SK-N-MC (cell line): ENCODE measurements at regions not wholly inside any gene's neighbourhood (a gene's known extent, or its start where the extent isn't known, plus 50 kb on each side); places are given as distances from the start of the nearest gene placed in this dataset.
"Not testable (repeated sequence)": the region's sequence is repeated elsewhere in the genome, so short reads cannot be mapped to it uniquely, and the experiment has no call there.

Experiments used
- DNase-seq: peaks from one replicate; pipeline ENCODE4 v3.0.0-alpha.2; 2011; ENCODE audit warnings: low read depth, low spot score
- H3K27ac ChIP-seq: fragments of 200-600 bp; sonication (generic); 2 replicates; pipeline ENCODE4 v1.5.1; 2016; ENCODE audit warnings: mixed run types
- H3K36me3 ChIP-seq: fragments of 200-600 bp; sonication (generic); 2 replicates; pipeline ENCODE4 v1.6.1; 2017; ENCODE audit warnings: antibody characterized with exemption, low read length, mixed read lengths; ENCODE audit not compliant: insufficient read depth
- H3K4me3 ChIP-seq: fragments of 200-600 bp; sonication (generic); 2 replicates; pipeline ENCODE4 v1.5.1; 2016
- H3K9ac ChIP-seq: fragments of 200-600 bp; sonication (generic); 2 replicates; pipeline ENCODE4 v1.8.0; 2017; ENCODE audit warnings: mixed run types, mixed read lengths; ENCODE audit not compliant: insufficient read length
- H3K9me3 ChIP-seq: fragments of 200-600 bp; sonication (generic); 2 replicates; pipeline ENCODE4 v1.6.1; 2017; ENCODE audit warnings: low read depth, mild to moderate bottlenecking, antibody characterized with exemption, low read length, moderate library complexity, mixed read lengths
- EZH2 ChIP-seq: fragments of 200-600 bp; sonication (generic); IDR thresholded peaks from one replicate; pipeline ENCODE4 v1.6.1; 2017; ENCODE audit warnings: antibody characterized with exemption
- FOXP2 ChIP-seq: optimal IDR thresholded peaks from 2 replicates; pipeline ENCODE3; 2011; ENCODE audit warnings: mild to moderate bottlenecking, moderate library complexity; ENCODE audit not compliant: insufficient read depth; ENCODE audit errors: extremely low read length, control extremely low read depth
- POLR2AphosphoS5 ChIP-seq: IDR thresholded peaks from 2 replicates; pipeline ENCODE4 v1.6.1; 2012; ENCODE audit warnings: mild to moderate bottlenecking, low read depth, low read length, borderline replicate concordance

- TF ChIP-seq POLR2AphosphoS5, result no peak
- no peak for TF ChIP-seq FOXP2
- TF ChIP-seq EZH2, result no peak
- DNase-seq, result no peak
- Histone ChIP-seq H3K4me3 (peak overlapping the region; percentile 9; the same call in 1 of the 2 replicates), H3K27ac (peak overlapping the region; percentile 7; the same call in 1 of the 2 replicates), H3K36me3 (no peaks in the 10 kb centered on the region), H3K9me3 (no peaks in the 10 kb centered on the region), H3K9ac (no peak overlapping the region)
These were observed 289.7 kb downstream of the UBE3D start for GRCh38 chr6:82775981-82776380.

DNA sequence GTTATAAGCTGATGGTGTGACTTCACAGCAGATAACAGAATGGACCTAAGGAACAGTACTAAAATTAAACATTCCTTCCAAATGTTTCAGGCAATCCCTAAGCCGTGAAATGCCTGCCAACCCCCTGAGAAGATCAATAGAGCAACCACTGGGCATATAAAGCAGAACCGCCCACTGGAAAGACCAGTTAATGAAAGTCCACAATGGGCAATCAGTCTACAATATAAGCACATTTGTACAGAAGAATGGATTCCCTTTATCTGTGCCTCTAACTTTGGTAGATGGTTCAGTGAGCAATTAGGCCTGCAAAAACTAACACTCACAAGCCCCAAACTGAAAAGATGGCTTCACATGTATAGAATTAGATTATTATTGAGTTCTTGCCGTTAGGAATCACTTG lies 286.6 kb downstream of the UBE3D start:
- TF ChIP-seq FOXP2 (no peak), EZH2 (no peak), POLR2AphosphoS5 (no peak)
- H3K9me3 ChIP-seq, result no peaks in the 10 kb centered on the region
- DNase-seq, result no peak
- no peak overlapping the region for H3K27ac ChIP-seq
- no peaks in the 10 kb centered on the region for H3K36me3 ChIP-seq
- H3K4me3 ChIP-seq, result no peak overlapping the region
- H3K9ac ChIP-seq, result no peak overlapping the region

GRCh38 chr6:82780334-82780733 lies 285.3 kb downstream of the UBE3D start:
- TF ChIP-seq FOXP2, result no peak
- TF ChIP-seq POLR2AphosphoS5, result no peak
- no peak for TF ChIP-seq EZH2
- no peak overlapping the region for H3K4me3 ChIP-seq
- DNase-seq, result no peak
- H3K9me3 ChIP-seq, result no peaks in the 10 kb centered on the region
- H3K9ac ChIP-seq, result no peak overlapping the region
- no peaks in the 10 kb centered on the region for H3K36me3 ChIP-seq
- no peak overlapping the region for H3K27ac ChIP-seq

- no peak overlapping the region for H3K9ac ChIP-seq
- no peak for DNase-seq
- no peak for TF ChIP-seq FOXP2
- no peak for TF ChIP-seq EZH2
- TF ChIP-seq POLR2AphosphoS5, result no peak
- no peaks in the 10 kb centered on the region for H3K9me3 ChIP-seq
- no peaks in the 10 kb centered on the region for H3K36me3 ChIP-seq
- H3K27ac ChIP-seq, result no peak overlapping the region
- H3K4me3 ChIP-seq, result no peak overlapping the region
These were observed 283.9 kb downstream of the UBE3D start for GRCh38 chr6:82781620-82782204.

DNA sequence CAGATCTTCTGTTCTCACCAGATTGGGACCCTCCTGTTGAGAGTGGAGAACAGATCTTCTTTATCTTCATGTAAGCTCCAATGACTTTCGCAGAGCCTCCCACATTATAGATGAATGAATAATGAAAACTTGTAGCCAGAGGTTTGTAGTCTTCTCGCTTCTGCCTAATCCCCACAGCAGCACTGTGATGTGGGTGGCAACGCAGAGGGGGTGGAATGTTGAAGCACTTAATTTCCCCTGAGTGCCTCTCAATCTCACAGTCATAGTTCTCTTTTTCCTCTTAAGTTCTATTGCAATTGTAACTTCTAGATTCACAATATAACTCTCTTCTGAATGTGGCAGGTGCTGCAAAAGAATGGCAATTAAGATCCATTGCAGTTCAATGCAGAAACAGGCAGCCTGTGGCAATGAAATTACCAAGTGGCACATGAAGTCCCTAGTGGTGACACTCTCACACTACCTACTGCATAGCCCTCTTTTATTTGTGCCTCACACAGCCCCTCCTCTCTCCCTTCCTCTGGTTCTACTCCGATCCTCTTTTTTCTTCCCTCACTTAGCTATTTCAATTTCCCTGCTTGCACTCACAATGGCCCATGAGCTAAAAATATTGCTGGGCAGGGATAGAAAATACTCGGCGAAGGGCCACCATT lies 281.9 kb downstream of the UBE3D start:
- H3K36me3 ChIP-seq, result no peaks in the 10 kb centered on the region
- no peak overlapping the region for H3K4me3 ChIP-seq
- no peak for DNase-seq
- no peak for TF ChIP-seq FOXP2
- no peak overlapping the region for H3K27ac ChIP-seq
- H3K9ac ChIP-seq, result no peak overlapping the region
- H3K9me3 ChIP-seq, result no peaks in the 10 kb centered on the region

DNA sequence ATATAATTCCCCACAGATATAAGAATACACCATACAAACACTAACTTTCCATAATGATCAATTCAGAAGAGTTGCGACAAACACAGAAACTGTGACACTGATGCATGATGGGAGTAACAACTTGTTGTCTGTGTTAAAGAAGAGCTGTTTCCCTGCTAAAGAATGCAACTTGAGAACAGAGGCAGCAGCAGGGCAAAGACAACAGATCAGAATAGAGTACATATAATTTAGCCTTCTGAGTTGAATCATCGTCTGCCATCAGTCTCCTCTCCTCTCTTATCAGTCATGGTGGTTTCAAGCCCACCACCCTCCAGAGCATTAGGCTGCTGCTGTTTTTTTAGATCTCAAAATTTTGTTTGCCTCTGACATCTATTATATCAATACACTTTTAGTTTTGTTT lies 280.4 kb downstream of the UBE3D start:
- no peaks in the 10 kb centered on the region for H3K36me3 ChIP-seq
- TF ChIP-seq EZH2, result no peak
- no peak for TF ChIP-seq POLR2AphosphoS5
- TF ChIP-seq FOXP2, result no peak
- no peaks in the 10 kb centered on the region for H3K9me3 ChIP-seq
- no peak overlapping the region for H3K27ac ChIP-seq
- no peak overlapping the region for H3K4me3 ChIP-seq
- no peak for DNase-seq
- no peak overlapping the region for H3K9ac ChIP-seq

GRCh38 chr6:82786248-82786647 lies 279.4 kb downstream of the UBE3D start:
- no peak for TF ChIP-seq FOXP2
- TF ChIP-seq EZH2, result no peak
- no peak for TF ChIP-seq POLR2AphosphoS5
- Histone ChIP-seq H3K27ac (no peak overlapping the region), H3K9me3 (no peaks in the 10 kb centered on the region), H3K9ac (no peak overlapping the region), H3K36me3 (no peaks in the 10 kb centered on the region), H3K4me3 (no peak overlapping the region)
- DNase-seq, result no peak

DNA sequence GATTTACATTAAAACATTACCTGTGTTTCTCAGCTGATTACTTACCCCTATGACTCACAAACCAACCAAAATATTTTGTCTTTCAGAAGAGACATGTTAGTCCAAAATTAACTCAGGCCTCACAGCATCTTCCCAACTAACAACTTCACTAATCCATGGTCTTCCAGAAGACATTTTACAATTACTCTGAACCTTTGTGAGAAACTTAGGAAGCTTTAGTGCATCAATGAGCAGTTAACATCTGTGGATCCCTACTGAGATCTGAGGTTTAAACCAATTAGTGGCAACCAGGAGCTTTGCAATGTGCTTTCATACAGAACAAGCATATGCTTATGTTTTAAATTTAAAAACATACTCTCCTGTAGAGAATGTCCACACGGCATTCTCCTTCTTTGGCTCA lies 269.7 kb downstream of the UBE3D start:
- Histone ChIP-seq H3K9ac (no peak overlapping the region), H3K9me3 (peaks cover 4% of the 10 kb centered on the region; the same call in 1 of the 2 replicates), H3K36me3 (no peaks in the 10 kb centered on the region), H3K27ac (no peak overlapping the region), H3K4me3 (no peak overlapping the region)
- TF ChIP-seq POLR2AphosphoS5 (no peak), EZH2 (no peak), FOXP2 (no peak)
- no peak for DNase-seq

- H3K27ac ChIP-seq, result no peak overlapping the region
- TF ChIP-seq EZH2 (no peak), FOXP2 (no peak), POLR2AphosphoS5 (no peak)
- H3K4me3 ChIP-seq, result no peak overlapping the region
- no peaks in the 10 kb centered on the region for H3K36me3 ChIP-seq
- H3K9ac ChIP-seq, result no peak overlapping the region
- DNase-seq, result no peak
- H3K9me3 ChIP-seq, result no peaks in the 10 kb centered on the region
These were observed 264.6 kb downstream of the UBE3D start for GRCh38 chr6:82801083-82801482.

DNA sequence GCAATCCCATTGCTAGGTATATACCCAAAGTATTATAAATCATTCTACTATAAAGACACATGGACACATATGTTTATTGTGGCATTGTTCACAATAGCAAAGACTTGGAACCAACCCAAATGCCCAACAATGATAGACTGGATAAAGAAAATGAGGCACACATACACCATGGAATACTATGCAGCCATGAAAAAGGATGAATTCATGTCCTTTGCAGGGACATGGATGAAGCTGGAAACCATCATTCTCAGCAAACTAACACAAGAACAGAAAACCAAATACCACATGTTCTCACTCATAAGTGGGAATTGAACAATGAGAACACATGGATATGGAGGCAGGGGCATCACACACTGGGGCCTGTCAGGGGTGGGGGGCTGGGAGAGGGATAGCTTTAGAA lies 249.4 kb downstream of the UBE3D start:
- DNase-seq, H3K36me3 ChIP-seq, H3K4me3 ChIP-seq, H3K27ac ChIP-seq, H3K9me3 ChIP-seq, H3K9ac ChIP-seq: not testable (repeated sequence)
